Fibroblast of upper back skin (primary cell): ENCODE measurements at regions not wholly inside any gene's neighbourhood (a gene's known extent, or its start where the extent isn't known, plus 50 kb on each side); places are given as distances from the start of the nearest gene placed in this dataset.
"Not testable (repeated sequence)": the region's sequence is repeated elsewhere in the genome, so short reads cannot be mapped to it uniquely, and the experiment has no call there.

Experiments used
- DNase-seq: peaks from one replicate; pipeline ENCODE4 v3.0.0-alpha.2; 2013

GRCh38 chr6:150684161-150684560, 84.5 kb downstream of the PLEKHG1 start:
- DNase-seq: no peak

GRCh38 chr6:150684714-150685459, 85.2 kb downstream of the PLEKHG1 start:
- DNase-seq: no peak

- DNase-seq: no peak
These were observed 86.2 kb downstream of the PLEKHG1 start for GRCh38 chr6:150685860-150686259.

- DNase-seq: no peak
These were observed 86.9 kb downstream of the PLEKHG1 start for GRCh38 chr6:150686566-150686965.

GRCh38 chr6:150687508-150687907, 87.8 kb downstream of the PLEKHG1 start:
- peak; percentile 35 for DNase-seq

- DNase-seq: no peak
These were observed 90.4 kb downstream of the PLEKHG1 start for GRCh38 chr6:150689900-150690590.

GRCh38 chr6:150690681-150691080, 91.0 kb downstream of the PLEKHG1 start:
- no peak for DNase-seq

GRCh38 chr6:150691463-150691862, 91.8 kb downstream of the PLEKHG1 start:
- no peak for DNase-seq

GRCh38 chr6:150692604-150693003, 92.9 kb downstream of the PLEKHG1 start:
- no peak for DNase-seq

GRCh38 chr6:150694889-150695288, 95.2 kb downstream of the PLEKHG1 start:
- DNase-seq: no peak

- no peak for DNase-seq
These were observed 96.0 kb downstream of the PLEKHG1 start for GRCh38 chr6:150695652-150696051.

GRCh38 chr6:150696190-150696589, 96.5 kb downstream of the PLEKHG1 start:
- no peak for DNase-seq

GRCh38 chr6:150696918-150697317, 97.2 kb downstream of the PLEKHG1 start:
- DNase-seq: not testable (repeated sequence)

- no peak for DNase-seq
These were observed 97.8 kb downstream of the PLEKHG1 start for GRCh38 chr6:150697515-150697914.

- no peak for DNase-seq
These were observed 98.7 kb downstream of the PLEKHG1 start for GRCh38 chr6:150698391-150698790.

- no peak for DNase-seq
These were observed 103.0 kb downstream of the PLEKHG1 start for GRCh38 chr6:150702675-150703074.

GRCh38 chr6:150704447-150705192, 104.9 kb downstream of the PLEKHG1 start:
- DNase-seq: no peak

- no peak for DNase-seq
These were observed 105.7 kb downstream of the PLEKHG1 start for GRCh38 chr6:150705392-150705791.

- DNase-seq: no peak
These were observed 110.6 kb downstream of the PLEKHG1 start for GRCh38 chr6:150710236-150710635.

GRCh38 chr6:150711061-150711460, 111.4 kb downstream of the PLEKHG1 start:
- no peak for DNase-seq

GRCh38 chr6:150711584-150712504, 112.2 kb downstream of the PLEKHG1 start:
- DNase-seq: peak; percentile 40

- no peak for DNase-seq
These were observed 113.0 kb downstream of the PLEKHG1 start for GRCh38 chr6:150712505-150713252.
